HG03469 (cell line): ENCODE measurements at regions not wholly inside any gene's neighbourhood (a gene's known extent, or its start where the extent isn't known, plus 50 kb on each side); places are given as distances from the start of the nearest gene placed in this dataset.
"Not testable (repeated sequence)": the region's sequence is repeated elsewhere in the genome, so short reads cannot be mapped to it uniquely, and the experiment has no call there.

Source experiments
- ATAC-seq: cut with Tn5 transposase; IDR thresholded peaks from one replicate; pipeline ENCODE4 v1.9.1; 2021; ENCODE audit warnings: mild to moderate bottlenecking, moderate library complexity, moderate number of reproducible peaks; ENCODE audit not compliant: unreplicated experiment

DNA sequence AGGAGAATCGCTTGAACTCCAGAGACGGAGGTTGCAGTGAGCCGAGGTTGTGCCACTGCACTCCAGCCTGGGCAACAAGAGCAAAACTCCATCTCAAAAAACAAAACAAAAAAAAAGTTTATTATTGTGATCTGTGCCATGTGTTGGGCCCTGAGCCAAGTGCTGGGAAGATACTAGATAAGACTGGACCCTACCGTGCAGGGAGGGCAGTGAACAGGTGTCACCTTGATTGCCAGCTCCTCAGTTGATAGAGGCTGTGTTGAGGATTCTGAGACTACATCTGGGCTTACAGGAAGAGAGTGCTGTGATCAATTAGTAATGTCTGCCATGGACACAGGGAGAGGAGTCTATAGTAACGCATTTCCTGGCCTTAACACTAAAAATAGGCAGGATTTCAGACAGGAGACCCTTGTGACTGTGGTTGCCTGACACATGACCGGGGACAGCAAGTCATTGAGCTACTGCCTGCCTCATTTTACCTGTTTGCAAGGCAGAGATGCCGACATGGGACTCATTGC, 201.5 kb downstream of the C9orf50 start:
- no peak for ATAC-seq

GRCh38 chr9:129418451-129418850, 202.4 kb downstream of the C9orf50 start:
- no peak for ATAC-seq

DNA sequence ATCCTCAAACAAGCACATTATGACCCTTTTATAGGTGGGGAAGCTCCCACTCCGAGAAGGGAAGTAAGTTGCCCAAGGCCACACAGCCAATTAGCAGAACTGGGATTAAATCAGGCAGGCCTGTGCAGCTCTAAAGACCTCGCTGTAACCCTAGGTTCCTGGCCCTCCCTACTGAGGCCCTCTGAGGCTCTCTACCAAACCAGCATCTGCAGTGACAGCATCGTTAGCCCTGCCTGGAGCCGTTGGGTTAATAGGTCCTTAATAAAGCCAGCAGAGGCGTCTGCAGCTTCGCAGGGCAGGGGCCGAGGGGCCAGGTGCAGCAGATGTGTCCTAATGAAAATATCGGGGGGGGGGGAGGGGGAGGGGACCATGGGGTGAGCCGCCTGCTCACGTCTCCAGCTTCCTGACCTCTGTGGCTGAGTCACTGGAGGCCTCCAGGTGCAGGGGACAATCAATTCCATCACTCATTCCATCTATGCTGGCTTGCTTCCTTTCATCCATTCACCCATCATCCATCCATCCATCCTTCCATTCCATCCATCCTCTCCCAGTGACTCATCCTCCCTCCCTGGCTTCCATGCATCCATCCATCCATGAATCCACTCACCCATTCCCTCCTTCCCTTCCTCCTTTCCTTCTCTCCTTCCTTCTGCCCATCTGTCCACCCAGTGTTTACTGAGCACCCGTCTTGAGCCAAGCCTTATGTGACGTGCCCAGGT, 203.9 kb downstream of the C9orf50 start:
- ATAC-seq, result no peak

DNA sequence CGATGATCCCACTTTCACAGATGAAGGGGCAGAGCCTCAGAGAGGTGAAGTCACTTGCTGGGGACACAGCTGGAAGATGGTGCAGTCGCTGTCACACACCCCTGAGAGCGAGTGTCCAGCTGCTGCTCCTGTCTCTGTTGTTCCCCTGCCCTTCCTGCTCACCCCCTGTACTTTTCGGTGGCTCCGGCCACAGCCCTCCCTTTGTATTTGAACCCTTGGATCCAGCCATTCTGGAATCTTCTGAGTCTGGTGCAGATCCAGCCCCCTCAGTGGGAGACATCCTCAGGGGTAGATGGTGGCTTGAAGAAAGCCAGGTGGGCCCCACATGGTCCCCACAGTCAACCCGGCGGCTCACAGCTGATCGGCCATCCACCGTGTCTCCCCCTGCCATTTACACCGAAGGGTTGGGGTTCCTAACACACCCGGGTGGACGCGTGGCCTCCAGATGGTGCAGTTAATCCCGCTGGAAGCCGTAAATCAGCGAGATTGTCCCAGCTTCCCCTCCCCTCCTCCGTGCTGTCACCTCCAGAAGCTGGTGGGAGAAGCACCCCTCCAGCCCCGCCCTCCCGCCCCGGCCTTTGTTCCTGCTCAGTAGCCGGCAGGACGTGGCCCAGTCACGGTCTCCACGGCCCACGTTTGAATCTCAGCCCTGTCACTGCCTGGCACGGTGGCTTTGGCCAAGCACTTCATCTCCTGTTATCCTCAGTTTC, 204.8 kb downstream of the C9orf50 start:
- no peak for ATAC-seq

DNA sequence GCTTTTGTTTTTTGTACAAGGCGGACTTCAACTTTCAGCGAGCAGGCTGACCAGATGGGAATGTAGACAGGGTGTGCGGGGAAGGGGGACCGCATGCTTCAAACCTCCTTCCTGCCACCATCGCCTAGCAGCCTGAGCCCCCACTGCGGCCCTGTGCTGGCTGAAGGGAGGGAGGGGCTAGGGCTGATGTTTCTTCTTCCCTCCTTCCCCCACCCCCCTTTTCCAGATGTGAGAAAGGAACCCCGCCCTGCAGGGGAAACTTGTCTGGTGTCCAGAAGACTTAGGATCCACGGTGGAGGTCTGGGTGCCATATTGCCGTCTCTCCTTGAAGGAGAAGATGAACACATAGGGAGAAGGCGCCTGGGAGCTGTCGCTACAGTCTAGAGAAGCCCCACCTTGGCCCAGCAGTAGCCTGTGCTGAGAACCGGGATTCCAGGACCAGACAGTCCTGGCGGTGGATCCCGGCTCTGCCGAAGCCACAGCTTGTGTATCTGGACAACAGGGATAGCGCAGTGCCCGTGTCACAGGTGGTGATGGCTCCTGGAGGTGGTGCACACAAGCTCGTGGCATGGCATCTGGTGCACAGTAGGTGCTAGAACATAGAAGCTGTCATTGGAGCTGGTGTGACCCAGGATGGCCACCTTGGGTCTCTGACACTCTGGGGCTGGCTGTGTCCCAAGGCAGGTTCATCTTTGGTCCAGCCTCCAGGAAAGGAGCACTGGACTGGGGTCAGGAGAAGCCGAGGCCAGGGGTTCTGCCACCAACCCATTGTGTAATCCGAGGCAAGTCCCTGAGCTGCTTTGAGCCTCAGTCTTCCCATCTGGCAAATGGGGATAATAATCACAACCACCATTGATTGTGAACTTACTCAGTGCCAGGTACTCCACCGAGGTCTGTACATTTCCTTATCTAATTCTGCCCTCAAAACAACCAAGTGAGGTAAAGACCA, 205.6 kb downstream of the C9orf50 start:
- no peak for ATAC-seq

- no peak for ATAC-seq
These were observed 206.4 kb downstream of the C9orf50 start for GRCh38 chr9:129414377-129414992.

DNA sequence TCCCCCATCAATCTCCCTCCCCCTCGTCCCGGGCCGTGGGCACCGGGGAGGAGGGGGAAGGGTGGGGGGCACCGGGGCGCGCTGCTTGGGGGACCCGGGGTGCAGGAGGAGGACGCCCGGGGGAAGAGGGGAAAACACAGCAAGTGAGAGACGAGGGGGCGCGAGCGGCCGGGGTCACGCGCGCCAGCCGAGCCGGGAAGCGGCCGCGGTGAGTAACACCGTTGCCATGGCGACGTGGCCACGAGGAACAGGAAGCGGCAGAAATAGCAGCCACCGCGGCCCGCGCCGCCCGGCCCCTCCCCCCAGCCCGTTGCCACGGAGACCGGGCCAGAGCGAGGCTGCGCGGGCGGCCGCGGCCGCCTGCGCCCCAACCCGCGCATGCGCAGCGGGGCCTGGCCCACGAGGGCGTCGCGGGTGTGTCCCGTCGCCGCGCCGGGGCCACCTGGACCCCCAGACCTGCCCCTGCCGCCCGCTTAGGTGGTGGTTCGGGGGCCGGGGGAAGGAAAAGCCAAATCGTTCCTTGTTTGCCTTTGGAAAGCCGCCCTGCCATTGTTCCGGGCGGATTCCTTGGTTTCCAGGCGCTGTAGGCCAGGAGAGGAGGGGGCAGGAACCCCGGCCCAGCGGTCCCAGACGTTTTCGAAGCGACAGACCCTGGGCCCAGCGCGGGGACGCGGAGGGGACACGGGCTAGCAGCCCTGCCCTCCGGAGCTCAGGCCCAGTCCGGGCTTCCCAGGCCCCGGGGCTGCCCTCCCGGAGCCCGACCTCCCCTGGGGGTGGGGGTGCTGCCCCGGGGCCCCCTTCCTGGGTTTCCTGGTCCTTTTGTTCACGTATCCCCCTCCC, 207.1 kb downstream of the C9orf50 start:
- peak; percentile 81 for ATAC-seq

- no peak for ATAC-seq
These were observed 207.9 kb downstream of the C9orf50 start for GRCh38 chr9:129412814-129413536.

DNA sequence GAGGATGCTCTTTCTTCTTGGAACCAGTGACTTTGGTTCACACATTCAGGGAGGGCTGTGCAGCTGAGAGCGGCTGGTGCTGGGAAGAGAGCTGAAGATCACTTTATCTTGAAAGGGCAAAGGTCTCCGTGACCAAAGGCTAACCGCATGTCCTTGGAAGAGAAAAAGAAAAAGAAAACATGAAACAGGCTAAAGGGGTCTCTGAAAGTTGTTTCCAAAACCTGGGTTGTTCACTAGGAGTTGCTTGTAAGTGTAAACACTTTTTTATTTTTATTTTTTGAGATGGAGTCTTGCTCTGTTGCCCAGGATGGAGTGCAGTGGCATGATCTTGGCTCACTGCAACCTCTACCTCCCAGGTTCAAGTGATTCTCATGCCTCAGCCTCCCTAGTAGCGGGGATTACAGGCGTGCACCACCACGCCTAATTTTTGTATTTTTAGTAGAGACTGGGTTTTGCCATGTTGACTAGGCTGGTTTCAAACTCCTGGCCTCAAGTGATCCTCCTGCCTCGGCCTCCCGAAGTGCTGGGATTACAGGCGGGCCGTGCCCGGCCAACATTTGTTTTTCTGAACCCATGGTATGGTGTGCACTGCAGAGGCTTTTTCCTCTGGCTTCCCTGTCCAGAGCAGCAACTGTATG, 208.6 kb downstream of the C9orf50 start:
- not testable (repeated sequence) for ATAC-seq

DNA sequence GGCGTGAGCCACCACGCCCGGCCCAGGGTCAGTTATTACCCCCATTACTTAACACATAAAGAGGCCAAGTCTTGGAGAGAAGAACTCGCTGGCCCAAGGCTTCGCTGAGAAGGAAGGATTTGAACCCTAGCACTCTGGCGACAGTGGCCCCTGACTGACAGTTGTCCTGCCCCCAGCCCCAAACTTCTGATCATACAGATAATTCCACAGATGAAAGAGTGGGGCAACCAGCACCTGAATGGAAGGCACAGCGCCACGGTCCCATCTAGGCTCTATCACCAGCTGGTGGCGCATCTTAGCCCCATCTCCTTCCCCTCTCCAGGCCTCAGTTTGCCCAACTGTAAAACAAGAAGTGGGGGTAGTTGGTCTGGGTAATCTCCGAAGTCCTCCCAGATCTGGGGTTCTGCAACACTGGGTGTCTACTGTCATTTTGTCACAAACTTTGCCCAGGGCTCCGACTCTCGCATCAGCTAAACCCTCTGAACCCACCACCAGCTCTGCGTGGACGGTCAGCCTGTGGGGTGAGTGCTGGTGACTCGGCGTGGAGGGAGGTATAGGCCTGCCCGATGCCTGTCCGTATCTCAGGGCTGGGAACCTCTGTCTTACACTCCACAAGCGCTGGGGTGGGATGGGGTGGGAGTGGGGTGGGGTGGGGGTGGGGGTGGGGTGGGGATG, 209.3 kb downstream of the C9orf50 start:
- ATAC-seq, result no peak

GRCh38 chr9:129410226-129410625, 210.7 kb downstream of the C9orf50 start:
- no peak for ATAC-seq

- ATAC-seq, result no peak
These were observed 212.2 kb downstream of the C9orf50 start for GRCh38 chr9:129408535-129409215.

- no peak for ATAC-seq
These were observed 212.9 kb downstream of the C9orf50 start for GRCh38 chr9:129407905-129408452.

DNA sequence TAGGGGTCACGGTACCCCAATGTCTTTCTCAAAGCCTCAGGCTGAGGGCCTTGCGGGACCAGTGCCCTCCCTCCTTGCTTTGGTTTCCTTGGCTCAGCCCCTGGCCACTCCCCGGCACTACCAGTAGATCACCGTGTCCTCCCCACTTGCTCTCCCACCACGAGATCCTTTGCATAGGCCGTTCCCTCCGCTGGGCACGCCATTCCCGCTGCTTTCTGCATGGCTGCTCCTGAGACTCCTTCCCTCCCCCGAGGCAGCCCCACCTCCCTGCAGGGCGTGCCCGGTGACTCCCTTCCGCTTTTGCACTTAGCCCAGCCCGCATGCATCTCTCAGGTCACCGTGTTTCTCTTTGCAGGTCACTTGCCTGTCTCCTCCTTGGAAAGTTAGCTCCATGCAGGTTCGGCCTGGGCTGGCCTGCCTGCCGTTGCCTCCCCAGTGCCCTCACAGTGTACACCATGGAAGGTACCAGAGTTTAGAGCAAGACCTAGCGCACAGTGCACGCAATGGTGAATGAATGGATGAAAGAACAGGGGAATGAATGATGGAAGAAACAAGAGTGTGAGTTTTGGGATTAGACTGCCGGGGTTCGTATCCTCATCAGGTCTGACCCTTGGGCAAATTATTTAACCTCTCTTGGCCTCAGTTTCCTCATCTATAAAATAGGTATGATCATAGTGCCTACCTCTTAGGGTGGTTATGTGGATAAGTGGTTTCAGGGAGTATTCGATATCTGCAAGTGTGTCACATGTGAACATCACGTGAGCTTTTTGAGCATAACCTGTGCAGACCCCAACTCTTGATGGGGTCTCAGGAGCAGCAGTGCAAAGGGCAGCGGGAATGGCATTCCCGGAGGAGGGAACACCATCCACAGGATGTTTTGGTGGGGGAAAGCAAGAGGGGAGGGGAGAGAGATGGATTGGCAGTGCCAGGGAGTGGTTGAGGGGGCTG, 214.3 kb downstream of the C9orf50 start:
- ATAC-seq, result no peak

- ATAC-seq, result no peak
These were observed 215.1 kb downstream of the C9orf50 start for GRCh38 chr9:129405827-129406213.
